SK-N-SH (cell line): ENCODE measurements at regions not wholly inside any gene's neighbourhood (a gene's known extent, or its start where the extent isn't known, plus 50 kb on each side); places are given as distances from the start of the nearest gene placed in this dataset.

ENCODE experiments used
- CTCF ChIA-PET: fragments of 300-600, 350-600 bp; formaldehyde crosslinking; extraction: SDS; loops from one replicate; lab custom pipeline; 2021; lab: Yijun Ruan, JAX
- POLR2A ChIA-PET: fragments of 350-600 bp; sonication (Branson Sonifier 250); formaldehyde crosslinking; extraction: SDS; loops from one replicate; lab custom pipeline; 2020; ENCODE audit warnings: antibody characterized with exemption, inconsistent platforms; lab: Yijun Ruan, JAX
- DNase-seq: peaks from one replicate; pipeline ENCODE4 v3.0.0; 2012
- H2AFZ ChIP-seq: fragments of 200-600 bp; sonication (generic); 2 replicates; pipeline ENCODE4 v1.8.1; 2016; ENCODE audit warnings: antibody characterized with exemption, mild to moderate bottlenecking, low read depth
- H3F3A ChIP-seq: fragments of 200-600 bp; sonication (generic); replicated peaks from 2 replicates; pipeline ENCODE3; 2016; ENCODE audit warnings: antibody characterized with exemption, mild to moderate bottlenecking; ENCODE audit not compliant: insufficient read depth
- H3K27ac ChIP-seq, 2 experiments: fragments of 200-500 bp in 1 of 2; fragments of 200-600 bp in 1 of 2; sonication (Bioruptor generic) in 1 of 2; sonication (generic), shearing (Covaris generic) in 1 of 2; 2 replicates each; pipeline versions ENCODE4 v1.5.1 to v1.6.1; 2014 to 2016; ENCODE audit warnings: low read depth in 2 of 2, inconsistent platforms in 1 of 2, low read length in 1 of 2, mild to moderate bottlenecking in 1 of 2, mixed read lengths in 1 of 2
- H3K27me3 ChIP-seq: fragments of 200-600 bp; sonication (generic), shearing (Covaris generic); 2 replicates; pipeline ENCODE4 v1.6.1; 2016; ENCODE audit warnings: mixed run types; ENCODE audit not compliant: insufficient read depth
- H3K36me3 ChIP-seq, 2 experiments: fragments of 200-500 bp in 1 of 2; fragments of 200-600 bp in 1 of 2; sonication (Bioruptor generic) in 1 of 2; sonication (generic) in 1 of 2; replicated peaks in 1 of 2; 2 replicates each; pipeline versions ENCODE3 to v1.5.1; 2014 to 2016; ENCODE audit warnings: low read length in 1 of 2, mild to moderate bottlenecking in 1 of 2; ENCODE audit not compliant: insufficient read depth in 2 of 2, control insufficient read depth in 1 of 2
- H3K4me1 ChIP-seq, 2 experiments: fragments of 200-500 bp in 1 of 2; fragments of 200-600 bp in 1 of 2; sonication (Bioruptor generic) in 1 of 2; sonication (generic), shearing (Covaris generic) in 1 of 2; 2 replicates each; pipeline versions ENCODE4 v1.5.1 to v1.6.1; 2014 to 2016; ENCODE audit warnings: low read depth in 1 of 2, low read length in 1 of 2, mixed run types in 1 of 2; ENCODE audit not compliant: insufficient read depth in 2 of 2, control insufficient read depth in 1 of 2
- H3K4me2 ChIP-seq: fragments of 200-600 bp; sonication (generic), shearing (Covaris generic); 2 replicates; pipeline ENCODE4 v1.6.1; 2017; ENCODE audit warnings: mixed run types
- H3K4me3 ChIP-seq, 2 experiments: fragments of 200-500 bp in 1 of 2; fragments of 200-600 bp in 1 of 2; sonication (Bioruptor generic) in 1 of 2; sonication (generic), shearing (Covaris generic) in 1 of 2; 2 replicates each; pipeline versions ENCODE4 v1.5.1 to v1.8.1; 2014 to 2016; ENCODE audit warnings: low read depth in 2 of 2, inconsistent platforms in 1 of 2, low read length in 1 of 2, mild to moderate bottlenecking in 1 of 2, mixed read lengths in 1 of 2, moderate library complexity in 1 of 2
- H3K79me2 ChIP-seq: fragments of 200-600 bp; sonication (generic); 2 replicates; pipeline ENCODE4 v1.8.1; 2017; ENCODE audit warnings: mild to moderate bottlenecking; ENCODE audit not compliant: insufficient read depth
- H3K9ac ChIP-seq: fragments of 200-600 bp; sonication (generic); 2 replicates; pipeline ENCODE4 v1.6.1; 2017; ENCODE audit warnings: mixed run types
- H3K9me2 ChIP-seq: fragments of 200-600 bp; sonication (generic); 2 replicates; pipeline ENCODE4 v1.6.1; 2017; ENCODE audit warnings: mixed run types
- H3K9me3 ChIP-seq: fragments of 200-600 bp; sonication (generic); 2 replicates; pipeline ENCODE4 v1.6.1; 2017; ENCODE audit warnings: mixed run types, mild to moderate bottlenecking, moderate library complexity
- H4K20me1 ChIP-seq: fragments of 200-600 bp; sonication (generic); 2 replicates; pipeline ENCODE4 v1.6.1; 2017; ENCODE audit warnings: mild to moderate bottlenecking, mixed run types; ENCODE audit not compliant: insufficient read depth
- CHD2 ChIP-seq: fragments of 150-350 bp; IDR thresholded peaks from 2 replicates; pipeline ENCODE4 v1.6.1; 2018; ENCODE audit warnings: low read length; ENCODE audit not compliant: partially characterized antibody
- CTCF ChIP-seq: fragments of 200-600 bp; sonication (generic); IDR thresholded peaks from 2 replicates; pipeline ENCODE4 v1.6.1; 2017; ENCODE audit warnings: antibody characterized with exemption, mild to moderate bottlenecking, moderate library complexity
- EZH2phosphoT487 ChIP-seq: fragments of 200-600 bp; sonication (generic); IDR thresholded peaks from 2 replicates; pipeline ENCODE4 v1.6.1; 2017; ENCODE audit warnings: low read depth, mixed run types, mild to moderate bottlenecking, antibody characterized with exemption, moderate library complexity, borderline replicate concordance
- FOXM1 ChIP-seq: IDR thresholded peaks from 2 replicates; pipeline ENCODE4 v1.4.0; 2012; ENCODE audit warnings: low read depth, mild to moderate bottlenecking
- GABPA ChIP-seq: IDR thresholded peaks from 2 replicates; pipeline ENCODE4 v1.4.0; 2012; ENCODE audit warnings: low read depth, mild to moderate bottlenecking
- IRF3 ChIP-seq: fragments of 150-350 bp; IDR thresholded peaks from 2 replicates; pipeline ENCODE4 v1.6.1; 2016; ENCODE audit warnings: mild to moderate bottlenecking, low read depth, low read length
- JUND ChIP-seq: IDR thresholded peaks from 2 replicates; pipeline ENCODE4 v1.4.0; 2012
- MAX ChIP-seq: IDR thresholded peaks from 2 replicates; pipeline ENCODE4 v1.4.0; 2012; ENCODE audit warnings: low read depth
- MXI1 ChIP-seq: IDR thresholded peaks from 2 replicates; pipeline ENCODE4 v1.6.1; 2012; ENCODE audit warnings: mild to moderate bottlenecking, low read depth, low read length, improper control_type of control experiment
- PBX3 ChIP-seq: IDR thresholded peaks from 2 replicates; pipeline ENCODE4; 2012
- POLR2AphosphoS5 ChIP-seq: IDR thresholded peaks from 2 replicates; pipeline ENCODE4 v1.6.1; 2012; ENCODE audit warnings: low read depth, low read length
- RFX5 ChIP-seq: IDR thresholded peaks from 2 replicates; pipeline ENCODE4 v1.6.1; 2012; ENCODE audit warnings: mild to moderate bottlenecking, improper control_type of control experiment, low read length
- SIN3A ChIP-seq: IDR thresholded peaks from 2 replicates; pipeline ENCODE4 v1.6.1; 2012; ENCODE audit warnings: low read depth, mild to moderate bottlenecking, low read length, moderate library complexity, borderline replicate concordance
- SMC3 ChIP-seq: IDR thresholded peaks from 2 replicates; pipeline ENCODE4 v1.6.1; 2012; ENCODE audit warnings: low read depth, low read length, improper control_type of control experiment
- TAF1 ChIP-seq: IDR thresholded peaks from 2 replicates; pipeline ENCODE4 v1.6.1; 2012; ENCODE audit warnings: low read depth, mild to moderate bottlenecking, low read length, moderate library complexity, borderline replicate concordance
- TEAD4 ChIP-seq: IDR thresholded peaks from 2 replicates; pipeline ENCODE4 v1.4.0; 2012; ENCODE audit warnings: mild to moderate bottlenecking, borderline replicate concordance; ENCODE audit not compliant: insufficient read depth
- YY1 ChIP-seq: IDR thresholded peaks from 2 replicates; pipeline ENCODE4 v1.4.0; 2012; ENCODE audit warnings: low read depth, mild to moderate bottlenecking
- WGBS: methylation state at CpG from one replicate; pipeline ENCODE4 v1.1.6; 2017; ENCODE audit warnings: low lambda C conversion rate; 5-methylcytosine and 5-hydroxymethylcytosine counted together

GRCh38 chr7:81331061-81332018 is 412.5 kb upstream of the SEMA3C start (continued):
- no peak for TF ChIP-seq MXI1
- no peak for TF ChIP-seq IRF3
- TF ChIP-seq MAX: no peak
- TF ChIP-seq SMC3: no peak
- TF ChIP-seq PBX3: peak; percentile 39; the same call in 1 of the 2 replicates
- no peak; the same call in 1 of the 2 replicates for TF ChIP-seq TEAD4
- no peak for TF ChIP-seq POLR2AphosphoS5
- peak; percentile 46 for TF ChIP-seq CHD2
- no peak for TF ChIP-seq YY1
- no peak for TF ChIP-seq GABPA
- peak; percentile 57 for TF ChIP-seq JUND
- TF ChIP-seq SIN3A: no peak
- TF ChIP-seq EZH2phosphoT487: no peak
- peak; percentile 6; the same call in 1 of the 2 replicates for TF ChIP-seq FOXM1
- no peak for TF ChIP-seq TAF1
- TF ChIP-seq CTCF: no peak

GRCh38 chr7:81330108-81330507 is 411.3 kb upstream of the SEMA3C start:
- no peak for TF ChIP-seq RFX5
- TF ChIP-seq, all 33 proteins: peak for 0
- H4K20me1 ChIP-seq: no peaks in the 10 kb centered on the region
- no peaks in the 10 kb centered on the region for H3K79me2 ChIP-seq
- WGBS: 95% methylated on average over 1 of the region's 1 CpG
- H3K9ac ChIP-seq: no peak overlapping the region
- H3K4me3 ChIP-seq: no peak overlapping the region
- no peak overlapping the region for H2AFZ ChIP-seq
- no peak overlapping the region for H3K27ac ChIP-seq
- H3K9me2 ChIP-seq: no peaks in the 10 kb centered on the region
- H3K27me3 ChIP-seq: no peaks in the 10 kb centered on the region
- peaks cover 21% of the 10 kb centered on the region for H3F3A ChIP-seq
- ChIA-PET CTCF (no interaction called here), POLR2A (no interaction called here)
- DNase-seq: no peak
- H3K4me2 ChIP-seq: no peak overlapping the region
- H3K9me3 ChIP-seq: no peaks in the 10 kb centered on the region
- H3K4me1 ChIP-seq: peaks cover 4 to 13% of the 10 kb centered on the region in 2 experiments; a peak in 2 of 4 replicates
- peaks cover 0 to 4% of the 10 kb centered on the region in 2 experiments for H3K36me3 ChIP-seq
